HUDEP-2 (cell line): ENCODE measurements at regions not wholly inside any gene's neighbourhood (a gene's known extent, or its start where the extent isn't known, plus 50 kb on each side); places are given as distances from the start of the nearest gene placed in this dataset.
"Not testable (repeated sequence)": the region's sequence is repeated elsewhere in the genome, so short reads cannot be mapped to it uniquely, and the experiment has no call there.

Source experiments
- DNase-seq, 76 experiments: peaks; one replicate each; lab custom pipeline; 2025; ENCODE audit not compliant: unreplicated experiment in 76 of 76; lab: John Stamatoyannopoulos, UW

GRCh38 chr13:78876915-78877549, 218.1 kb upstream of the OBI1 start:
- DNase-seq = no peak

GRCh38 chr13:78875792-78876580, 217.0 kb upstream of the OBI1 start:
- DNase-seq = peak in 20 of 76 experiments; percentile 0 to 41 (median 8)

- DNase-seq = no peak
These were observed 210.0 kb upstream of the OBI1 start for GRCh38 chr13:78868991-78869390.

DNA sequence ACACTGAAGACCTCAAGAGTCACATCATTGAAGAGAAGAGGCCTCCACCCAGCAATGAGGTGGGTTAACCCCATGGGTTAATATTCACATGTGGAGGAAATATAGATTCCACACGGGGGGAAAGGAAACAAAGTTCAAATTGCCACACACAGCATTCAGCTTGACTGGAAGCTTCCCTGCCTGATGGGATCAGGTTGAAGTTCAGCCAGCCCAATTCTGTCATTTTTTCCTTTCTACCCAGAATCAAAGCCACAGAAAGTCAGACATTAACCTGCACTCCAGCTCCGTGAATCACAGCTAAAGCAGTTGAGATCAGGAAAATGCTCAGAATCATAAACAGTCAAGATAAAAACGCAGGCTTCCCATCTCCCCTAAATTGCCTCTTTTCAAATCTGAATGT, 208.7 kb upstream of the OBI1 start:
- no peak for DNase-seq

GRCh38 chr13:78866076-78866475, 207.1 kb upstream of the OBI1 start:
- DNase-seq = not testable (repeated sequence)

DNA sequence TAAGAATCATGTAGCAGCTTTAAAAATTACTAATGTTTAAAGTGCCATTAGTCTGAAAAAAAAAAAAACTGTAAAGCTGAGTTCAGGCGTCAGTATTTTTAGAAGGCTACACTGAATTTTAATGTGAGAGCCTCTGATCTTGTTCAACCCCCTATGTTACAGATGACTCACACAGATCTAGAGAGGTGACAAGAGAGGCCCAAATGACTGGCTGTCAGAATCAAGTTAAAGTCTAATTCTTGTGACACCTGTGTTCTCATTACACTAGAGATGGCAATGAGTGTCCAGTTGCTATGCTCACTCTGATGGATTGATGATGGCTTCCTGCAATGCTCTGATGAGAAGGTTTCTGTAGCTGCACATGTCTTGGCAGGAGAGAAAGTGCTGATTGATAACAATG, 203.5 kb upstream of the OBI1 start:
- DNase-seq = no peak

DNA sequence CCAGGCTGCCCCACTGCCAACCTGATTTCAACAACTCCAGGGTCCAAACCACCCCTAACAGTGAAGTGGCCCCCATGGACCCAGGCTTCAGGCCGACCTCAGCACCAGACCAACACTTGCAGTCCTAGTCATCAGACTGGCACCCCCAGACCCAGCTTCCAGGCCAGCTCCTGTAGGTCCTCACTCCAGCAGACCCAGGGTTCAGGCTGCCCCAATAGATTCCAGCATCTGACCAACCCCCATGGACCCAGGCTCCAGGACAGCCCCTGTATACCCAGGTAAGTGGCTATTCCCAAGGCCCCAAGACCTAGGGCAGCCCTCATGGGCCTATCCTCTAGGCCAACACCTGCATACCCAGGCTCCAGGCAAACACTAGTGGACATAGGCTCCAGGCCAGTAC, 193.8 kb upstream of the OBI1 start:
- DNase-seq = no peak

GRCh38 chr13:78845656-78846365, 186.9 kb upstream of the OBI1 start:
- no peak for DNase-seq

DNA sequence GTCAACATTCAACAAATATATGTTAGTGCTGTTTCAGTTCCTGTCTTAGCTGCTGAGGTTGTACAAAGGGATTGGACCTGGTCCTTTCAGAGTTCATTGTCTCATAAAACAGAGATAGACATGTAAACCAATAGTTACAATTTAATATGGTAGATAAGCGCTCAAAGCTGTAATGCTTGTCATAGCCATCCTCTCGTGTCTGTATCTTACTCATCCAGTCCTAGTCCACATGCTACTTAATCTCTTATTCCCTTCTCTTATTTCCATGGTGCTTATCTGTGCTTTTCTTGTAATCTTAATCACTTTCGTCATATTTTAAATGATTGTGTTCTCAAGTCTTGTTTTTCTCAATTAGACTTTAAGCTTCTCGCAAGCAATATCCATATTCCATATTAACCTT, 185.2 kb upstream of the OBI1 start:
- no peak for DNase-seq

DNA sequence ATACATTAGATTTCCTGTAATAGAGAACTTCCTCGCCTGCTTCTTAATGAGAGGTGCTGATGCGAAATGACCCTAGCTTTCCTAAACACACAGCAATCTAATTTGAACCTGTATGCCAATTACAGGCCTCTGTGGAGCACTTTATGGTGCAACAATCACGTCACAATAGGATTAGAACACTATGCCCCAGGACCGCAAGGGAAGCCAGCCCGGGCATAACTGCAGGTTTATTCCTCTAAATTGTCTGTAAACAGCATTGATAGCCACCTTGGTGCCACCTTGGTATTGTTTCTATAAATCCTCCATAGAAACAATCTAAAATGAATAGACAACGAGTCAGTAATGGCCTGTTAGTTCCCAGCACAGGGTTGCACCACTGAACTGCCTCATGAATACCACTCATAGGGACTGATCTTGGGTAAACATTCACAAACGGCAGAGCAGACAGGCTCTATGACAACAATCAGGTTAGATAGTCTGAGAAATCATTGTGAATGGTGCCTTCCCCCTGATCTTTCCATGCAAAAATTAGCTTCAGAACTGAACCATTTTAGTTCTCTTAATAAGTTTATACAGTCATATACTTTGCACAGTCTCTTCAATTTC, 182.5 kb upstream of the OBI1 start:
- no peak for DNase-seq

GRCh38 chr13:78836238-78836784, 177.4 kb upstream of the OBI1 start:
- no peak for DNase-seq

- DNase-seq = no peak
These were observed 173.5 kb upstream of the OBI1 start for GRCh38 chr13:78832461-78832860.

- no peak for DNase-seq
These were observed 171.6 kb upstream of the OBI1 start for GRCh38 chr13:78830508-78830907.

GRCh38 chr13:78829821-78830220, 170.9 kb upstream of the OBI1 start:
- no peak for DNase-seq

DNA sequence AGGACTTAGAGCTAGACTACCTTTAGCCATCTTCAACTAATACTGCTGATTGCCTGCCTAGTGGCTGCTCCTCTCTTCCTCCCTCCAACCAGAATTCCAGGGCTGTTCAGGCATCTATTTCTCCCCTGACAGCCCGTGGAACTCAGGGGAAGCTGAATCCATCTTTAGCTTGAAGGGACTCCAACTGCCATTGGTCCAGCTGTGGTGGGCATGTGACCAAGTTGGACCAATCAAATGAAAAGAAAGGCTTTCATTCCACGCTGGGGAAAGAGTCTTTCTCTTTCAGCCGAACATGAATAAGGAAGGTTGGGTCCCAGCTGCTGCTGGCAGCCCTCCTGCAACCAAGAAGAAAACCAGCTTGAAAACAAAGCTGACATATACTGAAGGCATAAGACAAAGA, 168.5 kb upstream of the OBI1 start:
- DNase-seq = no peak

DNA sequence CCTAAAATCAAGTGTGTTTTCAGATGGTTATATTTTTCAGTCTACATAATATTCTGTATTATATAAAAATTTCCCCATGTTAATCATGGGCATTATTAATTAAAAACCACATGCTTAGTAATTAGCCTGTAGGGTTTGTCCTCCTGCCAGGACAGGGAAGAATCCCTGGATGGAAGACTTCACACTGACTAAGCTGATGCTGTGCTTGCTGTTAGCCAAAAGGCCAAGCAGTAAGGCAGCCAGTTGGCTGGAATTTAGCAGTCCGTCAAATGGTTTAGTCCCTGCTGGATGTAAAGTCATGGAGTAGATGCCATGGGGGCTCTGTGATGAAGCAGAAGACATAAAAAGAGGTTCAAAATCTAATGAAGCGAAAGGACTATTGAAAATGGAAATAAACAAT, 168.0 kb upstream of the OBI1 start:
- no peak for DNase-seq

- no peak for DNase-seq
These were observed 167.4 kb upstream of the OBI1 start for GRCh38 chr13:78826312-78826711.

- DNase-seq = no peak
These were observed 161.6 kb upstream of the OBI1 start for GRCh38 chr13:78820541-78820940.

DNA sequence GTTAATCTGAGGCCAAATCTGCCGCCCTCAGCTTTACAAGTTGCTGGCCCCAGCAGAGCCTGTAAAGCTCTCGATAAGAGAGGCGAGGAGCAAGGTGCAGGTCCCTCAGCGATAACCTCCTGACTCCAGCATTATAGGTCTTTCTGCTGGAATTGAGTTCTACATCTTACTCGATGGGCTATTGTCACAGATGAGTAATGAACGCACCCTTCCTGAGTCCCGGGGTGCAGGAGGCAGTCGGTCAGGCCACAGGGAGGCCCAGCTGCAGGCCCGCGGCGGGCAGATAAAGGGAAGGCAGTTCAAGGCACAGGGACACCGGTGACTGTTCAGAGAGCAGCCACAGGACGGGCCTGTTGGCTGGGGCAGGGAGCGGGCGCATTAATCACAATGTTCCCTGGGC, 157.6 kb upstream of the OBI1 start:
- peak in 1 of 76 experiments; percentile 1 for DNase-seq

DNA sequence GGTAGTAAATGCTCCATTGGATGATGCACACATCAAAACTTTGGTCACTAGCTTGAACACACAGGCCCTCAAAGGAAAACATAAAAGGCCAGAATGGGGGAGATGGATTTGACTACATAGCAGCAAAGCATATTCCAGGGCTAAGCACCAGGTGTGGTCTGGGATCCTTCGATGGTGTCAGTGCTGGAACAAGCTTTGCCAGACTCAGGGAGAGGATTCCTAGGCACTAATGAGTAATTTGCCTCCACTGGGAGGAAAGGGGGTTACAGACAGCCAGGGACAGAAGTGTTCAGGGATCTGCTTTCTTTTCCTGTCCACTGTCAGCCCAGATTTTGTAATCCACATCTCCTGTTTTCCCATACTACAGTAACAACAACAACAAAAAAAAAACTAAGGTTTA, 157.2 kb upstream of the OBI1 start:
- no peak for DNase-seq

- DNase-seq = peak in 5 of 76 experiments; percentile 2 to 4 (median 3)
These were observed 147.5 kb upstream of the OBI1 start for GRCh38 chr13:78806457-78806856.
